Endothelial cell of umbilical vein (primary cell): ENCODE measurements at regions not wholly inside any gene's neighbourhood (a gene's known extent, or its start where the extent isn't known, plus 50 kb on each side); places are given as distances from the start of the nearest gene placed in this dataset.

Experiments
- BruUV-seq: library from RNA; stranded (reverse); fragments of 400-500 nt; replicated peaks from 2 replicates; lab custom pipeline; 2021; lab: Mats Ljungman, UMichigan
- CTCF ChIA-PET: fragments of 300-600, 350-600 bp; sonication (Branson Sonifier 250); formaldehyde crosslinking; loops from one replicate; lab custom pipeline; 2021; ENCODE audit warnings: antibody characterized with exemption, inconsistent platforms; lab: Charles Lee
- POLR2A ChIA-PET: fragments of 300-600, 350-600 bp; sonication (Branson Sonifier 250); formaldehyde crosslinking; loops from one replicate; lab custom pipeline; 2021; ENCODE audit warnings: antibody characterized with exemption, inconsistent platforms; lab: Charles Lee
- DNase-seq: peaks from one replicate; pipeline ENCODE4 v3.0.0-alpha.2; 2011; ENCODE audit warnings: low read depth, low spot score
- FAIRE-seq: peaks from 2 replicates; lab custom pipeline; 2011; peaks lifted over from hg19 to GRCh38; lab: Jason Lieb, UNC
- H2AFZ ChIP-seq: 2 replicates; pipeline ENCODE4 v1.6.0; 2012; ENCODE audit warnings: low read depth, low read length, control low read depth, inconsistent platforms
- H3K27ac ChIP-seq: 2 replicates; pipeline ENCODE4 v1.5.1; 2011; ENCODE audit warnings: low read depth, mild to moderate bottlenecking, control low read depth, low read length, moderate library complexity; ENCODE audit not compliant: insufficient read depth
- H3K27me3 ChIP-seq, 2 experiments: 2 replicates each; pipeline versions ENCODE4 v1.6.0 to v1.6.1; 2011; ENCODE audit warnings: low read length in 2 of 2, mixed read lengths in 1 of 2; ENCODE audit not compliant: control insufficient read depth in 2 of 2, insufficient read depth in 2 of 2
- H3K36me3 ChIP-seq, 2 experiments: 2 replicates in 1 of 2; 3 replicates in 1 of 2; pipeline ENCODE4 v1.5.1; 2011; ENCODE audit warnings: low read length in 2 of 2, mild to moderate bottlenecking in 1 of 2, moderate library complexity in 1 of 2; ENCODE audit not compliant: control insufficient read depth in 2 of 2, insufficient read depth in 2 of 2; ENCODE audit errors: extremely low read depth in 1 of 2
- H3K4me1 ChIP-seq: 3 replicates; pipeline ENCODE4 v1.5.1; 2011; ENCODE audit warnings: mild to moderate bottlenecking, low read length; ENCODE audit not compliant: control insufficient read depth, insufficient read depth; ENCODE audit errors: extremely low read depth
- H3K4me2 ChIP-seq: 2 replicates; pipeline ENCODE4 v1.6.1; 2011; ENCODE audit warnings: low read length, control low read depth, mixed read lengths; ENCODE audit not compliant: insufficient read depth
- H3K4me3 ChIP-seq, 3 experiments: fragments of 200-600 bp in 1 of 3; sonication (generic), shearing (Covaris generic) in 1 of 3; replicated peaks in 1 of 3; 2 replicates each; pipeline ENCODE4 v1.5.1; 2011 to 2016; ENCODE audit warnings: control low read depth in 3 of 3, low read length in 3 of 3, mild to moderate bottlenecking in 2 of 3, inconsistent platforms in 1 of 3, low read depth in 1 of 3, moderate library complexity in 1 of 3; ENCODE audit not compliant: insufficient read depth in 1 of 3
- H3K79me2 ChIP-seq: 2 replicates; pipeline ENCODE4 v1.6.0; 2012; ENCODE audit warnings: low read length, inconsistent platforms; ENCODE audit not compliant: control insufficient read depth, insufficient read depth
- H3K9ac ChIP-seq: replicated peaks from 2 replicates; pipeline ENCODE3; 2011; ENCODE audit warnings: low read length, control low read depth; ENCODE audit not compliant: insufficient read depth; ENCODE audit errors: extremely low read depth
- H3K9me1 ChIP-seq: replicated peaks from 3 replicates; pipeline ENCODE4 v1.6.0; 2011; ENCODE audit warnings: mild to moderate bottlenecking, low read length; ENCODE audit not compliant: control insufficient read depth, insufficient read depth; ENCODE audit errors: extremely low read depth
- H3K9me3 ChIP-seq: replicated peaks from 2 replicates; pipeline ENCODE4 v1.5.1; 2012; ENCODE audit warnings: low read length, inconsistent platforms; ENCODE audit not compliant: control insufficient read depth, insufficient read depth
- H4K20me1 ChIP-seq: replicated peaks from 2 replicates; pipeline ENCODE3; 2011; ENCODE audit warnings: mild to moderate bottlenecking, low read length; ENCODE audit not compliant: control insufficient read depth, insufficient read depth; ENCODE audit errors: extremely low read depth
- EZH2 ChIP-seq: IDR thresholded peaks from 2 replicates; pipeline ENCODE4 v1.6.1; 2012; ENCODE audit warnings: borderline replicate concordance, low read depth, mild to moderate bottlenecking, moderate library complexity, low read length, inconsistent platforms; ENCODE audit not compliant: severe bottlenecking
- FOS ChIP-seq: IDR thresholded peaks from 2 replicates; pipeline ENCODE4 v1.6.1; 2011; ENCODE audit warnings: mild to moderate bottlenecking, low read length, moderate library complexity, borderline replicate concordance; ENCODE audit not compliant: insufficient read depth
- GATA2 ChIP-seq: IDR thresholded peaks from 2 replicates; pipeline ENCODE4 v1.7.0; 2011; ENCODE audit warnings: low read depth, mild to moderate bottlenecking, moderate library complexity, mixed read lengths, low read length; ENCODE audit not compliant: insufficient read length, insufficient read depth
- JUN ChIP-seq: IDR thresholded peaks from 2 replicates; pipeline ENCODE4 v1.6.1; 2011; ENCODE audit warnings: borderline replicate concordance, low read depth; ENCODE audit not compliant: insufficient read length, insufficient read depth
- MAX ChIP-seq: IDR thresholded peaks from 2 replicates; pipeline ENCODE4 v1.6.1; 2011; ENCODE audit not compliant: insufficient read depth, insufficient read length
- MYC ChIP-seq: IDR thresholded peaks from one replicate; pipeline ENCODE4 v1.6.1; 2011; ENCODE audit warnings: mild to moderate bottlenecking, low read depth, low read length
- POLR2A ChIP-seq: IDR thresholded peaks from 2 replicates; pipeline ENCODE4 v1.6.1; 2012; ENCODE audit warnings: low read depth, mild to moderate bottlenecking, control low read depth, low read length
- POLR2AphosphoS5 ChIP-seq: IDR thresholded peaks from 2 replicates; pipeline ENCODE4 v1.6.1; 2012; ENCODE audit warnings: low read depth, mild to moderate bottlenecking, control low read depth, low read length, moderate library complexity; ENCODE audit not compliant: insufficient read depth
- dilution Hi-C: fragments of 300-500 bp; cut with MboI; formaldehyde crosslinking; loops from one replicate; pipeline ENCODE4 v1.15.0; 2019; ENCODE audit warnings: low sequenced_read_pairs; ENCODE audit not compliant: extremely low pct_ligation_motif_present
- intact Hi-C: fragments of 100-400 bp; cut with micrococcal nuclease; formaldehyde crosslinking; loops from one replicate; pipeline ENCODE4 v1.10.0; 2022
- TF ChIP-seq, protein P1 (sequence below), 2 donors: IDR thresholded peaks; 1 replicate in 1 of 2; 2 replicates in 1 of 2; pipeline ENCODE4 v1.5.1; 2011; ENCODE audit warnings: low read length in 2 of 2, mild to moderate bottlenecking in 2 of 2, moderate library complexity in 2 of 2, control low read depth in 1 of 2, inconsistent platforms in 1 of 2, low read depth in 1 of 2; ENCODE audit not compliant: insufficient read depth in 1 of 2; ENCODE audit errors: extremely low read depth in 1 of 2

DNA sequence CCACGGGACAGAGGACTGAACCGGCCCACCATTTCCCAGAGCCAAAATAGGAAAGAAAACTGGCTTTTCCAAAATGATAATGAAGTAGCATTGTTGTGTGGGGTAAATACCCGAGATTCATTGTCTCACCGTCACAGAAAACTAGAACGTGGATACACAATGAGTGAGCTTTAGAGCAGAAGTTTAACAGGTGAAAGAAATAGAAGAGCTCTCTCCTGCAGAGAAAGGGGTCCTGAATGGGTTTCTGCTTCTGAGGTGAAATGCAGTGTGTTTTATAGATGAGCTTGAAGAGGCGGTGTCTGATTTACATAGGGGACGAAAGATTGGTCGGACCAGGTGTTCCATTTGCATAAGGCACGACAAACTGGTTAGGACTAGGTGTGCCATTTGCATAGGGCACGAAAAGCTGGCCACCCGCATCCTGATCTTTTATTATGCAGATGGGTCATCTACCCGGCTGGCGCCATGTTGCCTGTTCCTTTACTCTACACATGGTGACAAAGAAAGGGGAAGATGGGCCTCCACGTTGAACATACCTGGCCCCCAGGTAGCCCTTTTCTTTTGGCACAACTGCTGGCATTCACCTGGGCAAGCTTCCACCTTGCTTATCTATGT is 118.1 kb downstream of the ATXN3L start:
- FAIRE-seq (no peak), DNase-seq (no peak)
- Histone ChIP-seq H4K20me1 (no peaks in the 10 kb centered on the region), H2AFZ (no peak overlapping the region), H3K9me3 (no peaks in the 10 kb centered on the region), H3K9ac (no peak overlapping the region), H3K4me3 (no peak overlapping the region), H3K27me3 (no peaks in the 10 kb centered on the region), H3K79me2 (no peaks in the 10 kb centered on the region), H3K9me1 (no peaks in the 10 kb centered on the region), H3K27ac (no peak overlapping the region), H3K4me1 (peaks cover 7% of the 10 kb centered on the region), H3K4me2 (no peak overlapping the region), H3K36me3 (no peaks in the 10 kb centered on the region)
- ChIA-PET POLR2A (no interaction called here), CTCF (no interaction called here)
- BruUV-seq: no TSS peak
- intact Hi-C loops: no loop called here
- TF ChIP-seq JUN (no peak), GATA2 (no peak), MAX (no peak), FOS (no peak), MYC (no peak), POLR2A (no peak), POLR2AphosphoS5 (no peak), EZH2 (no peak)
- TF ChIP-seq, protein P1, sequence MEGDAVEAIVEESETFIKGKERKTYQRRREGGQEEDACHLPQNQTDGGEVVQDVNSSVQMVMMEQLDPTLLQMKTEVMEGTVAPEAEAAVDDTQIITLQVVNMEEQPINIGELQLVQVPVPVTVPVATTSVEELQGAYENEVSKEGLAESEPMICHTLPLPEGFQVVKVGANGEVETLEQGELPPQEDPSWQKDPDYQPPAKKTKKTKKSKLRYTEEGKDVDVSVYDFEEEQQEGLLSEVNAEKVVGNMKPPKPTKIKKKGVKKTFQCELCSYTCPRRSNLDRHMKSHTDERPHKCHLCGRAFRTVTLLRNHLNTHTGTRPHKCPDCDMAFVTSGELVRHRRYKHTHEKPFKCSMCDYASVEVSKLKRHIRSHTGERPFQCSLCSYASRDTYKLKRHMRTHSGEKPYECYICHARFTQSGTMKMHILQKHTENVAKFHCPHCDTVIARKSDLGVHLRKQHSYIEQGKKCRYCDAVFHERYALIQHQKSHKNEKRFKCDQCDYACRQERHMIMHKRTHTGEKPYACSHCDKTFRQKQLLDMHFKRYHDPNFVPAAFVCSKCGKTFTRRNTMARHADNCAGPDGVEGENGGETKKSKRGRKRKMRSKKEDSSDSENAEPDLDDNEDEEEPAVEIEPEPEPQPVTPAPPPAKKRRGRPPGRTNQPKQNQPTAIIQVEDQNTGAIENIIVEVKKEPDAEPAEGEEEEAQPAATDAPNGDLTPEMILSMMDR (IDR thresholded peaks at IDR 0.05; ENCODE audit: extremely low read depth in 1 of 2, insufficient read depth in 1 of 2, low read depth in 1 of 2, low read length in 2 of 2): no peak
- dilution Hi-C loops: no loop called here
